K562 (cell line): ENCODE measurements at regions not wholly inside any gene's neighbourhood (a gene's known extent, or its start where the extent isn't known, plus 50 kb on each side); places are given as distances from the start of the nearest gene placed in this dataset.

Experiments used
- BACH1 ChIP-seq: fragments of 200-800 bp; sonication (Bioruptor generic); IDR thresholded peaks from 2 replicates; pipeline ENCODE4 v1.6.1; 2016; ENCODE audit warnings: missing genetic modification characterization, missing compliant biosample characterization
- EZH2 ChIP-seq: IDR thresholded peaks from 2 replicates; pipeline ENCODE4 v1.6.1; 2012; ENCODE audit warnings: low read depth, mild to moderate bottlenecking, inconsistent platforms, low read length, borderline replicate concordance
- FOXA1 ChIP-seq: fragments of 450-650 bp; IDR thresholded peaks from 2 replicates; pipeline ENCODE4 v1.6.1; 2016; ENCODE audit warnings: mild to moderate bottlenecking, borderline replicate concordance
- HNRNPUL1 ChIP-seq: fragments of 200-400 bp; formaldehyde crosslinking; IDR thresholded peaks from 2 replicates; pipeline ENCODE4 v1.6.1; 2017; ENCODE audit warnings: low read length

GRCh38 chr2:6580982-6581381 lies 284.7 kb downstream of the CMPK2 start:
- TF ChIP-seq FOXA1 (no peak), EZH2 (no peak), HNRNPUL1 (no peak), BACH1 (no peak)
